H1 (cell line): ENCODE measurements at regions not wholly inside any gene's neighbourhood (a gene's known extent, or its start where the extent isn't known, plus 50 kb on each side); places are given as distances from the start of the nearest gene placed in this dataset.

Experiments used
- CTCF ChIP-seq, 3 experiments: IDR thresholded peaks; 1 replicate in 2 of 3; 2 replicates in 1 of 3; pipeline versions ENCODE4 v1.5.1 to v1.6.1; 2011; ENCODE audit warnings: low read length in 3 of 3, mild to moderate bottlenecking in 3 of 3, inconsistent platforms in 2 of 3, low read depth in 1 of 3, moderate library complexity in 1 of 3; ENCODE audit not compliant: insufficient read depth in 1 of 3; ENCODE audit errors: control extremely low read depth in 1 of 3
- EGR1 ChIP-seq: IDR thresholded peaks from 2 replicates; pipeline ENCODE4 v1.6.1; 2011; ENCODE audit warnings: low read depth, low read length, borderline replicate concordance
- MAFK ChIP-seq: IDR thresholded peaks from 2 replicates; pipeline ENCODE4 v1.6.1; 2012; ENCODE audit warnings: low read depth, mild to moderate bottlenecking, improper control_type of control experiment, low read length
- NANOG ChIP-seq: IDR thresholded peaks from 2 replicates; pipeline ENCODE4 v1.6.1; 2011; ENCODE audit warnings: low read length, low read depth, mild to moderate bottlenecking, inconsistent platforms; ENCODE audit not compliant: insufficient read depth, poor library complexity, severe bottlenecking
- TAF7 ChIP-seq: optimal IDR thresholded peaks from 2 replicates; pipeline ENCODE3; 2011; ENCODE audit warnings: low read depth, mild to moderate bottlenecking, inconsistent platforms, low read length, moderate library complexity, borderline replicate concordance
- YY1 ChIP-seq: IDR thresholded peaks from 2 replicates; pipeline ENCODE4 v1.6.1; 2011; ENCODE audit warnings: low read depth, mild to moderate bottlenecking, low read length

GRCh38 chr13:86792153-86792651 is 879.0 kb upstream of the SLITRK5 start:
- TF ChIP-seq TAF7 = no peak
- TF ChIP-seq NANOG = no peak
- no peak for TF ChIP-seq YY1
- peak in 2 of 3 experiments; percentile 13 to 23; a peak in 2 of 4 replicates for TF ChIP-seq CTCF (IDR thresholded peaks at IDR 0.05; ENCODE audit: control extremely low read depth in 1 of 3, insufficient read depth in 1 of 3, low read depth in 1 of 3, low read length in 3 of 3)
- TF ChIP-seq MAFK = no peak
- TF ChIP-seq EGR1 = no peak
